WERI-Rb-1 (cell line): ENCODE measurements at regions not wholly inside any gene's neighbourhood (a gene's known extent, or its start where the extent isn't known, plus 50 kb on each side); places are given as distances from the start of the nearest gene placed in this dataset.

ENCODE experiments used
- DNase-seq: peaks from one replicate; pipeline ENCODE4 v3.0.0-alpha.2; 2020
- H3K27ac ChIP-seq: fragments of 250-450 bp; sonication (Bioruptor Pico); 2 replicates; pipeline ENCODE4 v1.5.1; 2020; ENCODE audit warnings: mild to moderate bottlenecking, moderate library complexity
- H3K27me3 ChIP-seq: fragments of 250-450 bp; sonication (Bioruptor Pico); 2 replicates; pipeline ENCODE4 v1.5.1; 2021; ENCODE audit warnings: mild to moderate bottlenecking, low read depth, moderate library complexity; ENCODE audit not compliant: insufficient read depth, severe bottlenecking
- H3K36me3 ChIP-seq: fragments of 250-450 bp; sonication (Bioruptor Pico); 2 replicates; pipeline ENCODE4 v1.5.1; 2020; ENCODE audit warnings: mild to moderate bottlenecking, moderate library complexity
- H3K4me3 ChIP-seq: 2 replicates; pipeline ENCODE4 v1.5.1; 2011; ENCODE audit warnings: low read depth, mild to moderate bottlenecking, control low read depth, low read length
- H3K9me3 ChIP-seq: fragments of 250-450 bp; sonication (Bioruptor Pico); 2 replicates; pipeline ENCODE4 v1.5.1; 2021; ENCODE audit warnings: mild to moderate bottlenecking, moderate library complexity; ENCODE audit not compliant: severe bottlenecking
- TF ChIP-seq, protein P1 (sequence below): IDR thresholded peaks from 2 replicates; pipeline ENCODE4 v1.5.1; 2011; ENCODE audit warnings: low read depth, mild to moderate bottlenecking, control low read depth, inconsistent platforms, low read length

DNA sequence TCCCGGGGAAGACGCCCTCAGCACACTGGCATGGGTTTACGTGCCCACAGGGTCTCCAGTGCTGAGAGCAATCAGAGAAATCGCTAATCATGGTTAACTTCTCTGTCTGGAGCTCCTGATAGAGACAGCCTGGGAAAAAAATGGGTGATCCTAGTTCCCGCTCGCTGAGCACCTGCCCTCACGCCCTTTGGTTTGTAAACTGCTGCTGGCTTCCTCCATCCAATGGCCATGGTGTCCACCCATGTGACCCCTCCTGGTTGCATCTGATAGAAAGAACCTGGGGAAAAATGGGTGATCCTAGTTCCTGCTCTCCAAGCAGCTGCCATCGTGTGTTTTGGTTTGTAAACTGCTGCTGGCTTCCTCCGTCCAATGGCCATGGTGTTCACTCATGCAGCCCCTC, 402.2 kb downstream of the PRDM2 start:
- no peak for DNase-seq
- no peak overlapping the region for H3K4me3 ChIP-seq
- H3K36me3 ChIP-seq, result no peaks in the 10 kb centered on the region
- H3K27ac ChIP-seq, result no peak overlapping the region
- peaks cover 2% of the 10 kb centered on the region for H3K9me3 ChIP-seq
- H3K27me3 ChIP-seq, result peaks cover 76% of the 10 kb centered on the region
- TF ChIP-seq, protein P1, sequence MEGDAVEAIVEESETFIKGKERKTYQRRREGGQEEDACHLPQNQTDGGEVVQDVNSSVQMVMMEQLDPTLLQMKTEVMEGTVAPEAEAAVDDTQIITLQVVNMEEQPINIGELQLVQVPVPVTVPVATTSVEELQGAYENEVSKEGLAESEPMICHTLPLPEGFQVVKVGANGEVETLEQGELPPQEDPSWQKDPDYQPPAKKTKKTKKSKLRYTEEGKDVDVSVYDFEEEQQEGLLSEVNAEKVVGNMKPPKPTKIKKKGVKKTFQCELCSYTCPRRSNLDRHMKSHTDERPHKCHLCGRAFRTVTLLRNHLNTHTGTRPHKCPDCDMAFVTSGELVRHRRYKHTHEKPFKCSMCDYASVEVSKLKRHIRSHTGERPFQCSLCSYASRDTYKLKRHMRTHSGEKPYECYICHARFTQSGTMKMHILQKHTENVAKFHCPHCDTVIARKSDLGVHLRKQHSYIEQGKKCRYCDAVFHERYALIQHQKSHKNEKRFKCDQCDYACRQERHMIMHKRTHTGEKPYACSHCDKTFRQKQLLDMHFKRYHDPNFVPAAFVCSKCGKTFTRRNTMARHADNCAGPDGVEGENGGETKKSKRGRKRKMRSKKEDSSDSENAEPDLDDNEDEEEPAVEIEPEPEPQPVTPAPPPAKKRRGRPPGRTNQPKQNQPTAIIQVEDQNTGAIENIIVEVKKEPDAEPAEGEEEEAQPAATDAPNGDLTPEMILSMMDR, result no peak

DNA sequence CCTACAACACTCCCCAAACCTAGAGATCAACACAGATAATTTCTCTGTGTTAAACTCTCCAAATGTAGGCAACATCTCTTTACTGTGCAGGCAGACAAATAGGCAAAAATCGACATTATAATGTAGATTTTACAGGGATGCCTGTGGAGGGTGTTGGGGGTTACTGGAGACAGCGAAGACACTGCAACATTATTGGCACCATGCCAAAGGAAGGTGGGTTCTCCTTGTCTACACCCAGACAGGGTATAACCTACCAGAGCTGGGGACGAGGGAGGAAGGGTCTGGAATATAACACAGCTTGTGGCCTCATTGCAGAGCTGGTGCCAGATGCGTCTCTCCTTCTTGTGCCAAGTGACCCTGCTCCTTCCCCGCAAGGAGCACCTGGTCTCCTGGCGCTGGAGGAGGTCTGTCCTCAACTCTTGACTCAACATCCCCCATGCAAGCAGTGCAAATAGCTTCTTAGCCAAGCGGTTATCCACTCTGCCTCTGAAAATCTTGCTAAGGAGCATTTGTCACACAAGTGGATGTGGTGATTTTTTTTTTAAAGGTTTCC, 404.0 kb downstream of the PRDM2 start:
- TF ChIP-seq, protein P1, result no peak
- H3K27ac ChIP-seq, result no peak overlapping the region
- no peak for DNase-seq
- no peak overlapping the region for H3K4me3 ChIP-seq
- peaks cover 77% of the 10 kb centered on the region for H3K27me3 ChIP-seq
- no peaks in the 10 kb centered on the region for H3K9me3 ChIP-seq
- H3K36me3 ChIP-seq, result no peaks in the 10 kb centered on the region

DNA sequence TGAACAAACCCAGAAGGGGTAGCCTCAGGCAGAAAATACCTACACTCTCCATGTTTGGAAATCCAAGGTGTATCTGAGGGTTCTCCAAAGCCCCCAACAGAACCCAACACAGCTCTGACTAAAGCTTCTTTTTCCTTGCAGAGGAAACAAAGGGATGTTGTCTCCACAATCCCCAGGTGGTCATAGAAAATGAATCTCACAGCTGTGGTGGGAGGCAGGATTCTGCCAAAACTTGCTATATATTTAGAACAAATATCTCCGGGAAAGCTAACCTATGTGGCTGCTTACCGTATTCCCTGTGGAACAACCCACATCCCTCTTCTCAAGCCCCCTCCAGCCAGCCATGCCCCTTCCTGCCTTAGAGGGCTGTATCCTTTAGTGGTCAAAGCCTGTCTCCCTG, 406.1 kb downstream of the PRDM2 start:
- TF ChIP-seq, protein P1, result no peak
- Histone ChIP-seq H3K27me3 (peaks cover 67% of the 10 kb centered on the region), H3K27ac (no peak overlapping the region), H3K9me3 (no peaks in the 10 kb centered on the region), H3K36me3 (no peaks in the 10 kb centered on the region), H3K4me3 (no peak overlapping the region)
- DNase-seq, result no peak

DNA sequence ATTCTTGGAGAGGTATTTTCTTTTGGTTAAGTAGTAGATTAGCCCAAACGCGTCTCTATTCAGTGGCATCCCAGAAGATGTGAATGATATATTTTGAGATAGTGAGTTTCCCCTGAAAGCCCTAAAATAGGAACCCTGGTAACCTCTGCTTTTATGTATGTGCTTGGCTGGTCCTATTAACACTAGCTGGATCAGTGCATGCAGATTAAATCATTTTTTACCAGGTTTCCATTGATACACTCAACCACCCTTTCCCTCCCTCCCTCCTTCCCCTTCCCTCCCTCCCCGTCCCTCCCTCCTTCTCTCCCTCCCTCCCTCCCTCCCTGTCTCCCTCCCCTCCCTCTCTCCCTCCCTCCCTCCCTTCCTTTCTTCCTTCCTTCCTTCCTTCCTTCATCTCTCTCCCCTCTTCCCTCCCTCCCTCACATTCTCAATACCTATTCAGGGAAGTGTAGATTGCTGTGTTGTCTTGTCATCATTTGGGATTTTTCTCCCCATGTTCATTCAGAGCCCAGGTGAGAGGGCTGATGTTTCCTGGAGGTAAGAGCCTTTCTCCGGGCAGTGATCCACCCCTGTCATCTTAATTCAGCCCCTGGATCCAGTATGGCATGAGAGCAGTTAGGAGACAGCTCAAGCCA, 406.8 kb downstream of the PRDM2 start:
- no peak for DNase-seq
- H3K9me3 ChIP-seq, result no peaks in the 10 kb centered on the region
- H3K36me3 ChIP-seq, result no peaks in the 10 kb centered on the region
- peaks cover 61% of the 10 kb centered on the region for H3K27me3 ChIP-seq
- H3K4me3 ChIP-seq, result no peak overlapping the region
- TF ChIP-seq, protein P1, result no peak
- no peak overlapping the region for H3K27ac ChIP-seq

DNA sequence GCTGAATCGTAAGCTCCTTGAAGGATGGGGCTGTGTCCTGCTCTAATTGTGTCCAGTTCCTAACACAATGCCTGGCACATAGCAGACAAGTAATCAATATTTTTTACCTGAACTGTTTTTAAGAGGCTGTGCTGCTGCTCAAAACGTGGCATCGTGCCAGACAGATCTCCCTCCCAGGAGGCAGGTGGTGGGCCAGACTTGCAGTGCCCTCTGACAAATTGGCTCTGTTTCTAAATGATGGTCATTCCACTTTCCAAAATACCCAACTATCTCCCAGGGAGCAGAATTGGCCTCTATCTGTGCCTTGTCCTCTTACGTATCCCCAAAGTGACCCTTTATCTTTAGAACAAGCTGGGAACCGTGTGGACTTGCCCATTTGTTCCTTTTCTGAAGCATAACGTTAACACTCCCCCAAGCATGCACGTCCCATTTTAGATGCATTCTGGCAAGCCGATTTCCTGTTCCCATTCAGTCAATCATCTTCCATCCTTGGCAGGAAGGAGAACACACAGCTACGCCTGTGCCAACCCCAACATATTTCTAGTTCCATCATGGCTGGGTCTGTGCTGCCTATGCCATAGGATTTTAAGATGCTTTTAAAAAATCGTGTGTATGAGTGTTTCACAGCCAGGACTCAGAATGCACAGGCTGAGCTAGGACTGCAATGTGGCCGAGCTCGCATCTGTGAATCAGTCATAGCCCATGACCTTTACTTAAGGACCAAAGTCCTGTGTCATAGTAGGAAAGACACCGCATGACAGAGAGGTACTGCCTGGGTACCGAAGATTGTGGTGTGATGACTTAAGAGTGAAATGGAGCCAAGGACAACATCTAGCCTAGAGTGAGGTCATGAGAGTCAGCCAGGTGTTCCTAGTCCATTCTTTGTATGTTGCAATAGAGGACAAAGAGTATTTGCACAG, 408.6 kb downstream of the PRDM2 start:
- TF ChIP-seq, protein P1, result no peak
- H3K27ac ChIP-seq, result no peak overlapping the region
- H3K4me3 ChIP-seq, result no peak overlapping the region
- DNase-seq, result no peak
- no peaks in the 10 kb centered on the region for H3K36me3 ChIP-seq
- H3K9me3 ChIP-seq, result no peaks in the 10 kb centered on the region
- H3K27me3 ChIP-seq, result peaks cover 62% of the 10 kb centered on the region
